Activated T-helper 1 cell treated with anti-CD3 and anti-CD28 coated beads, Interleukin-2, amount 50 U/mL, for 16 hours (primary cell): ENCODE measurements at regions not wholly inside any gene's neighbourhood (a gene's known extent, or its start where the extent isn't known, plus 50 kb on each side); places are given as distances from the start of the nearest gene placed in this dataset.
"Not testable (repeated sequence)": the region's sequence is repeated elsewhere in the genome, so short reads cannot be mapped to it uniquely, and the experiment has no call there.

Experiments used
- DNase-seq, 2 donors: peaks; one replicate each; pipeline ENCODE4 v3.0.0-alpha.2; 2020; ENCODE audit warnings: low read depth in 1 of 2, low spot score in 1 of 2

- no peak for DNase-seq
Measured at GRCh38 chr14:86153480-86153879, 623.5 kb downstream of the FLRT2 start.

- no peak for DNase-seq
Measured at GRCh38 chr14:86143248-86143647, 613.3 kb downstream of the FLRT2 start.

GRCh38 chr14:86141966-86142365, 612.0 kb downstream of the FLRT2 start:
- DNase-seq = no peak

- no peak for DNase-seq
Measured at GRCh38 chr14:86129426-86129825, 599.5 kb downstream of the FLRT2 start.

GRCh38 chr14:86124328-86124727, 594.4 kb downstream of the FLRT2 start:
- no peak for DNase-seq

- no peak for DNase-seq
Measured at GRCh38 chr14:86115972-86116371, 586.0 kb downstream of the FLRT2 start.

- DNase-seq = not testable (repeated sequence)
Measured at GRCh38 chr14:86110871-86111270, 580.9 kb downstream of the FLRT2 start.

- no peak for DNase-seq
Measured at GRCh38 chr14:86104691-86105265, 574.8 kb downstream of the FLRT2 start.

GRCh38 chr14:86094512-86094911, 564.6 kb downstream of the FLRT2 start:
- no peak for DNase-seq

- no peak for DNase-seq
Measured at GRCh38 chr14:86091811-86092210, 561.9 kb downstream of the FLRT2 start.

GRCh38 chr14:86088156-86088555, 558.2 kb downstream of the FLRT2 start:
- DNase-seq = no peak

GRCh38 chr14:86087377-86087776, 557.4 kb downstream of the FLRT2 start:
- no peak for DNase-seq

- DNase-seq = no peak
Measured at GRCh38 chr14:86086962-86087361, 557.0 kb downstream of the FLRT2 start.

- no peak for DNase-seq
Measured at GRCh38 chr14:86084097-86084496, 554.2 kb downstream of the FLRT2 start.

- no peak for DNase-seq
Measured at GRCh38 chr14:86083616-86084015, 553.7 kb downstream of the FLRT2 start.

GRCh38 chr14:86072116-86072894, 542.4 kb downstream of the FLRT2 start:
- no peak for DNase-seq

GRCh38 chr14:86066651-86067050, 536.7 kb downstream of the FLRT2 start:
- DNase-seq = no peak

GRCh38 chr14:86065407-86065806, 535.5 kb downstream of the FLRT2 start:
- DNase-seq = no peak

GRCh38 chr14:86064595-86064994, 534.7 kb downstream of the FLRT2 start:
- DNase-seq = not testable (repeated sequence)

- no peak for DNase-seq
Measured at GRCh38 chr14:86057018-86057667, 527.2 kb downstream of the FLRT2 start.

- no peak for DNase-seq
Measured at GRCh38 chr14:86055512-86056075, 525.6 kb downstream of the FLRT2 start.

GRCh38 chr14:86052868-86053267, 522.9 kb downstream of the FLRT2 start:
- DNase-seq = no peak
